ENCODE measurements at regions not wholly inside any gene's neighbourhood (a gene's known extent, or its start where the extent isn't known, plus 50 kb on each side); places are given as distances from the start of the nearest gene placed in this dataset.

GRCh38 chr4:73687421-73687820 lies 52.9 kb upstream of the CXCL8 start:
- BruUV-seq (replicated peaks), result no TSS peak
- Histone ChIP-seq H3K9me3 (replicated peaks; ENCODE audit: control insufficient read depth, insufficient read depth, low read length) (no peaks in the 10 kb centered on the region), H3K4me3 (replicated peaks in 1 of 3; ENCODE audit: insufficient read depth in 1 of 3, low read depth in 1 of 3, low read length in 3 of 3) (no peak overlapping the region), H3K27ac (ENCODE audit: insufficient read depth, low read depth, low read length) (no peak overlapping the region), H3K79me2 (ENCODE audit: control insufficient read depth, insufficient read depth, low read length) (no peaks in the 10 kb centered on the region), H3K9ac (replicated peaks; ENCODE audit: extremely low read depth, insufficient read depth, low read length) (no peak overlapping the region), H3K36me3 (ENCODE audit: control insufficient read depth in 2 of 2, extremely low read depth in 1 of 2, insufficient read depth in 2 of 2, low read length in 2 of 2) (no peaks in the 10 kb centered on the region), H3K9me1 (replicated peaks; ENCODE audit: control insufficient read depth, extremely low read depth, insufficient read depth, low read length) (no peaks in the 10 kb centered on the region), H3K4me1 (ENCODE audit: control insufficient read depth, extremely low read depth, insufficient read depth, low read length) (peaks cover 5% of the 10 kb centered on the region), H4K20me1 (replicated peaks; ENCODE audit: control insufficient read depth, extremely low read depth, insufficient read depth, low read length) (no peaks in the 10 kb centered on the region), H3K4me2 (ENCODE audit: insufficient read depth, low read length) (no peak overlapping the region), H3K27me3 (ENCODE audit: control insufficient read depth in 2 of 2, insufficient read depth in 2 of 2, low read length in 2 of 2) (no peaks in the 10 kb centered on the region), H2AFZ (ENCODE audit: low read depth, low read length) (no peak overlapping the region)
- no peak for FAIRE-seq
- TF ChIP-seq POLR2A (IDR thresholded peaks at IDR 0.05; ENCODE audit: low read depth, low read length) (no peak), MYC (IDR thresholded peaks at IDR 0.05; ENCODE audit: low read depth, low read length) (no peak), GATA2 (IDR thresholded peaks at IDR 0.05; ENCODE audit: insufficient read depth, insufficient read length, low read depth, low read length) (no peak), FOS (IDR thresholded peaks at IDR 0.05; ENCODE audit: borderline replicate concordance, insufficient read depth, low read length) (no peak), CTCF (IDR thresholded peaks at IDR 0.05; ENCODE audit: extremely low read depth in 1 of 2, insufficient read depth in 1 of 2, low read depth in 1 of 2, low read length in 2 of 2) (no peak), MAX (IDR thresholded peaks at IDR 0.05; ENCODE audit: insufficient read depth, insufficient read length) (no peak), POLR2AphosphoS5 (IDR thresholded peaks at IDR 0.05; ENCODE audit: insufficient read depth, low read depth, low read length) (no peak), JUN (IDR thresholded peaks at IDR 0.05; ENCODE audit: borderline replicate concordance, insufficient read depth, insufficient read length, low read depth) (no peak), EZH2 (IDR thresholded peaks at IDR 0.05; ENCODE audit: borderline replicate concordance, low read depth, low read length, severe bottlenecking) (no peak)
- CTCF ChIA-PET, result interaction anchor here (1.2 kb wide), 1 partner anchor 17 kb away, joined by 3 read pairs; no protein-coding TSS in a partner anchor
- intact Hi-C loops (cut with micrococcal nuclease) (no loop called here), dilution Hi-C loops (cut with MboI; ENCODE audit: extremely low pct_ligation_motif_present, low sequenced_read_pairs) (no loop called here)
- DNase-seq (ENCODE audit: low read depth, low spot score), result no peak
- POLR2A ChIA-PET, result no interaction called here
